ENCODE measurements at regions not wholly inside any gene's neighbourhood (a gene's known extent, or its start where the extent isn't known, plus 50 kb on each side); places are given as distances from the start of the nearest gene placed in this dataset.
A peak's percentile ranks its signal among the peaks of the same experiment; 100 is the strongest.
"Not testable (repeated sequence)": the region's sequence is repeated elsewhere in the genome, so short reads cannot be mapped to it uniquely, and the experiment has no call there.

- Mint-ChIP-seq H3K27ac (no peak overlapping the region), H3K4me3 (no peak overlapping the region), H3K36me3 (ENCODE audit: low read depth) (no peaks in the 10 kb centered on the region), H3K4me1 (ENCODE audit: low read depth) (no peaks in the 10 kb centered on the region), H3K9me3 (no peaks in the 10 kb centered on the region), H3K27me3 (peaks cover 2% of the 10 kb centered on the region)
- intact Hi-C loops (cut with micrococcal nuclease), result loop anchor here (10.0 kb wide), 1 partner anchor 327 kb away; no protein-coding TSS in a partner anchor
These were observed 468.8 kb upstream of the RUNX1 start for GRCh38 chr21:35517865-35518264.

DNA sequence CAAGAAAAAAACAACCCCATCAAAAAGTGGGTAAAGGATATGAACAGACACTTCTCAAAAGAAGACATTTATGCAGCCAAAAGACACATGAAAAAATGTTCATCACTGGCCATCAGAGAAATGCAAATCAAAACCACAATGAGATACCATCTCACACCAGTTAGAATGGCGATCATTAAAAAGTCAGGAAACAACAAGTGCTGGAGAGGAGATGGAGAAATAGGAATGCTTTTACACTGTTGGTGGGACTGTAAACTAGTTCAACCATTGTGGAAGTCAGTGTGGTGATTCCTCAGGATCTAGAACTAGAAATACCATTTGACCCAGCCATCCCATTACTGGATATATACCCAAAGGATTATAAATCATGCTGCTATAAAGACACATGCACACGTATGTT is 467.2 kb upstream of the RUNX1 start:
- not testable (repeated sequence) for H3K9me3 Mint-ChIP-seq; H3K36me3 Mint-ChIP-seq (ENCODE audit: low read depth); H3K4me3 Mint-ChIP-seq; H3K27me3 Mint-ChIP-seq; H3K4me1 Mint-ChIP-seq (ENCODE audit: low read depth); H3K27ac Mint-ChIP-seq
- intact Hi-C loops (cut with micrococcal nuclease), result loop anchor here (10.0 kb wide), 1 partner anchor 329 kb away; no protein-coding TSS in a partner anchor

GRCh38 chr21:35512346-35512745 is 463.2 kb upstream of the RUNX1 start:
- no peaks in the 10 kb centered on the region for H3K27me3 Mint-ChIP-seq
- peaks cover 32% of the 10 kb centered on the region for H3K4me1 Mint-ChIP-seq (ENCODE audit: low read depth)
- no peak overlapping the region for H3K4me3 Mint-ChIP-seq
- no peaks in the 10 kb centered on the region for H3K36me3 Mint-ChIP-seq (ENCODE audit: low read depth)
- H3K9me3 Mint-ChIP-seq, result no peaks in the 10 kb centered on the region
- intact Hi-C loops (cut with micrococcal nuclease), result loop anchor here (5.0 to 10.0 kb wide), 2 partner anchors 332 to 515 kb away; no protein-coding TSS in a partner anchor
- H3K27ac Mint-ChIP-seq, result no peak overlapping the region

- intact Hi-C loops (cut with micrococcal nuclease), result loop anchor here (5.0 to 10.0 kb wide), 2 partner anchors 333 to 516 kb away; no protein-coding TSS in a partner anchor
- H3K9me3 Mint-ChIP-seq, result no peaks in the 10 kb centered on the region
- H3K36me3 Mint-ChIP-seq (ENCODE audit: low read depth), result no peaks in the 10 kb centered on the region
- H3K27me3 Mint-ChIP-seq, result no peaks in the 10 kb centered on the region
- no peak overlapping the region for H3K27ac Mint-ChIP-seq
- no peak overlapping the region for H3K4me3 Mint-ChIP-seq
- peaks cover 38% of the 10 kb centered on the region for H3K4me1 Mint-ChIP-seq (ENCODE audit: low read depth)
These were observed 462.6 kb upstream of the RUNX1 start for GRCh38 chr21:35511696-35512162.

DNA sequence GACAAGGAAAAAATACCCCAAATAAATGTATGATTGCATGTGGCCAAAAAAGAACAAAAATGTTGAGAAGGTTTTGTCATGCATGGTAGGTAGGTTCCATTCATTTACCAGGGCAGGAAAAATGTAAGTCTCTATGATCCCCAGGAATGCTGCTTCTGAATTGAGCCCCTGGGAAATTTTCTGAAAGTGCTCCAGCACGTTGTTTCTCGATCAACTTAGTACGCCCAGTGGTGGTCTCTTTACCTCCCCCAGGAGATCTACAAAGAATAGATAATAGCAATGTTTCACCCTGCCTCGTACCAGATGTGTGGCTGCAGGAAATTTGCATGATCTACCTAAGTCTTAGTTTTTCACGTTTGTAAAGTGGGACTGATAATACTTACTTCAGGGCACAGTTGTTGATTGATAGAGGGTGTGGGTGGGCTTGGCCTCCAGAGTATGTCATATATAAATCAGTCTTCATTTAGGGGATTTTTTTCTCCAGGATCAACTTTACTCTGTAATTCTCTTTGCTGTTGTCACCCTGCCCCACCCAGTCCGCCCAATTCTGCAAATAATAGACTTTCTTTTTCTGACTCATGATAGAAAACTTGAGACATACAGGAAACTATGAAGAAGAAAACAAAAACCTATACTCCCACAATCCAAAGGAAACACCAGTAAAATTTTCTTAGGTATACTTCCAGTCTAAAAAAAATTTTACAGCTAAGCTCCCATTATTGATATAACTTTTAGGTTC is 462.0 kb upstream of the RUNX1 start:
- Mint-ChIP-seq H3K27ac (no peak overlapping the region), H3K36me3 (ENCODE audit: low read depth) (no peaks in the 10 kb centered on the region), H3K4me3 (no peak overlapping the region), H3K9me3 (no peaks in the 10 kb centered on the region), H3K27me3 (no peaks in the 10 kb centered on the region), H3K4me1 (ENCODE audit: low read depth) (peaks cover 44% of the 10 kb centered on the region)
- intact Hi-C loops (cut with micrococcal nuclease), result loop anchor here (5.0 to 10.0 kb wide), 2 partner anchors 334 to 516 kb away; no protein-coding TSS in a partner anchor

DNA sequence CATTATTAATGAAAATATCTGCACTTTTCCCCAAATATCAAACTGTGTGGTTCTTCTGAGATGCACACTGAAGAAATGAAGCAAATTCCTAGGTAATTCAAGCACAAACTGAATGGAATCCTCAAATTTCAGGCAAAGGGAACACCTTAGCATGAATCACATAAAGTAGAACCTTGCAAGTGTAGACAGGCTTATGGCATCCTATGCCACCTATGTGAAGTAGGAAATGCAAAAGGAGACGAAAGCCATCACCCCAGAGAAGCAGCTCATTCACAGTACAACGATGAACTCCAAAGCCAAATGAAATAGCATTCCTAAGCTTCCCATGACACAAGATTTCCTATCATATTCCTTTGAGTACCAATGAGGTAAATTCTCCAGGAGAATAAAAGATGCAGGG is 461.2 kb upstream of the RUNX1 start:
- H3K4me1 Mint-ChIP-seq (ENCODE audit: low read depth), result peaks cover 47% of the 10 kb centered on the region

GRCh38 chr21:35509001-35509704 is 460.1 kb upstream of the RUNX1 start:
- Mint-ChIP-seq H3K27me3 (no peaks in the 10 kb centered on the region), H3K4me3 (no peak overlapping the region), H3K36me3 (ENCODE audit: low read depth) (no peaks in the 10 kb centered on the region), H3K27ac (peak overlapping the region; percentile 78), H3K4me1 (ENCODE audit: low read depth) (peaks cover 57% of the 10 kb centered on the region), H3K9me3 (no peaks in the 10 kb centered on the region)
- intact Hi-C loops (cut with micrococcal nuclease), result loop anchor here (2.0 to 10.0 kb wide), 4 partner anchors 224 to 762 kb away; no protein-coding TSS in a partner anchor

More for the DNA sequence above, 461.2 kb upstream of the RUNX1 start:
- Mint-ChIP-seq H3K36me3 (ENCODE audit: low read depth) (no peaks in the 10 kb centered on the region), H3K27me3 (no peaks in the 10 kb centered on the region), H3K9me3 (no peaks in the 10 kb centered on the region), H3K27ac (no peak overlapping the region), H3K4me3 (no peak overlapping the region)
- intact Hi-C loops (cut with micrococcal nuclease), result loop anchor here (5.0 to 10.0 kb wide), 2 partner anchors 335 to 517 kb away; no protein-coding TSS in a partner anchor

DNA sequence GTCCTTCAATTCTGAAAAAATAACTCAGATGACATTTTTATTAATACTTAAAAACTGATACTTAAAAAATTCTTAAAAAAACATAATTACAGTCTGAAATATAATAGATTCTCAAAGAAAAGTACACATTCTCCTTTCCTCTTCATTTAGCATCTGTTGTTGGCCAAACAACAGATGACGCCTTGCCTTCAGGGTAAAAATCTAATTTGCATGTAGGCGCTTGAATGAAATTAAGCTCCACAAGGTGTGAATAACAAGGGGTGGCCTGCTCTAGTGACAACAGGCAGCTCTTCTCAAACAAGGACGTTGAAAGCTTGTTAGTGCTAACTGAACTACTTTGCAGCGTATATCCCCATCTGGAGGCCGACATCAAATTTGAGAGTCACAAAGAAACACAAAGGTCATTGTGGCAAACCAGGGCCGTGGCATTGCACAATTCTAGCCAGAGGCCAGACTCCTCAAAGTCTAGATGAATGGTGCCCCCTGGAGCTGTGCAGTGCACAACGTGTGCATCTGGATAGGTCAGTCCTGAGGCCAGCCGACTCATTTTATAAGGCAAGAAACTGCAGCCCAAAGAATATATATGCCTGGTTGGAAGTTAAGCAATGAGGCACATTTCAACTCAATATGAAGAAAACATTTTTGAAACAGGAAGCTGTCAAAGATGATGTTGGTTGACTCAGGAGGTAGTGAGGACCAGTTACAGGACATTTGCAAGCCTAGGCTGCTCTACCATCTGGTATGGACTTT is 459.2 kb upstream of the RUNX1 start:
- Mint-ChIP-seq H3K27ac (peak overlapping the region; percentile 78), H3K4me1 (ENCODE audit: low read depth) (peaks cover 65% of the 10 kb centered on the region), H3K4me3 (no peak overlapping the region), H3K36me3 (ENCODE audit: low read depth) (no peaks in the 10 kb centered on the region), H3K27me3 (no peaks in the 10 kb centered on the region), H3K9me3 (no peaks in the 10 kb centered on the region)
- intact Hi-C loops (cut with micrococcal nuclease), result loop anchor here (1.0 to 10.0 kb wide), 5 partner anchors 224 to 761 kb away; no protein-coding TSS in a partner anchor

GRCh38 chr21:35507181-35507759 is 458.2 kb upstream of the RUNX1 start:
- Mint-ChIP-seq H3K36me3 (ENCODE audit: low read depth) (no peaks in the 10 kb centered on the region), H3K27me3 (no peaks in the 10 kb centered on the region), H3K9me3 (no peaks in the 10 kb centered on the region), H3K27ac (peak overlapping the region; percentile 65), H3K4me3 (no peak overlapping the region), H3K4me1 (ENCODE audit: low read depth) (peaks cover 73% of the 10 kb centered on the region)
- intact Hi-C loops (cut with micrococcal nuclease), result loop anchor here (5.0 to 10.0 kb wide), 2 partner anchors 222 to 760 kb away; no protein-coding TSS in a partner anchor

DNA sequence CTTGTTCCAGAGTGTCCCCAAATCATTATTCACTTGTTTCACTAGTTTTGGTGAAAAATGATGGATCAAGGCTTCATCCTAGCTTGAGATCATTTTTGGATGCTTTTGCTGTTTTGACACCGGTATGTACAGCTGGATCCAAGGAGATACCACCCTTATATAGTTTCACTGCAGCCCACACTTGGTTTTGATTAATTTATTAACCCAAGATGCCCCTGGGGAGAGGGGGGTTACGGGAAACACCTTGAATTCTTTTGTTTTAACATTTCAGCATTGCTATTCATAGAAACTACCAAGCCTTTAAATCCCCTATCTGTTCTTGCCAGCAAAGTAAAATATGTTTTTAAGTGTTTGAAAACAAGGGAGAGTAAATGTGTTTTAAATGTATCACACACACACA is 457.7 kb upstream of the RUNX1 start:
- intact Hi-C loops (cut with micrococcal nuclease), result loop anchor here (5.0 to 10.0 kb wide), 2 partner anchors 222 to 759 kb away; no protein-coding TSS in a partner anchor
- H3K9me3 Mint-ChIP-seq, result no peaks in the 10 kb centered on the region
- H3K4me1 Mint-ChIP-seq (ENCODE audit: low read depth), result peaks cover 72% of the 10 kb centered on the region
- no peaks in the 10 kb centered on the region for H3K36me3 Mint-ChIP-seq (ENCODE audit: low read depth)
- peak overlapping the region; percentile 65 for H3K27ac Mint-ChIP-seq
- H3K27me3 Mint-ChIP-seq, result no peaks in the 10 kb centered on the region
- no peak overlapping the region for H3K4me3 Mint-ChIP-seq

DNA sequence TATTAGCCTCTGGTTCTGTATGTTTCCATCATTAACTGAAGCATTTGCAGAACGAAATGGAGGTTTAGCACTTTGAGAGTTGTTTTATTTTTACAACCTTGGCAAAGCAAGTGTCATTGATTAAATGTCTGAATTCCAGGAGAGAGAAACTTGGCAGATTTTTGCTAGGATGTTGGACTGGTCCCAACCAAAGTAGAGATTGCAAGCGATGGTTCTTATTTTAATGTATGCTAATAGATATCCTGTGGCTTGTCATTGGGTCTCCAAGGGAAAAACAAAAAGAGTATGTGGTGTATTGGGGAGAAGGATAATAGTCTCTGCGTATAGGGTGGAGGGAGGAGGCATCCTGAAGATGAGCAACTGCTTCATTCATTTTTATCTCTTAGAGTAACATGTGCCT is 457.2 kb upstream of the RUNX1 start:
- no peak overlapping the region for H3K4me3 Mint-ChIP-seq
- peak overlapping the region; percentile 19 for H3K27ac Mint-ChIP-seq
- H3K4me1 Mint-ChIP-seq (ENCODE audit: low read depth), result peaks cover 68% of the 10 kb centered on the region
- no peaks in the 10 kb centered on the region for H3K36me3 Mint-ChIP-seq (ENCODE audit: low read depth)
- no peaks in the 10 kb centered on the region for H3K9me3 Mint-ChIP-seq
- no peaks in the 10 kb centered on the region for H3K27me3 Mint-ChIP-seq
- intact Hi-C loops (cut with micrococcal nuclease), result loop anchor here (5.0 to 10.0 kb wide), 2 partner anchors 222 to 759 kb away; no protein-coding TSS in a partner anchor

- Mint-ChIP-seq H3K27me3 (no peaks in the 10 kb centered on the region), H3K4me1 (ENCODE audit: low read depth) (peaks cover 68% of the 10 kb centered on the region), H3K27ac (peak overlapping the region; percentile 82), H3K9me3 (peaks cover 10% of the 10 kb centered on the region), H3K4me3 (no peak overlapping the region), H3K36me3 (ENCODE audit: low read depth) (no peaks in the 10 kb centered on the region)
- intact Hi-C loops (cut with micrococcal nuclease), result loop anchor here (5.0 to 10.0 kb wide), 2 partner anchors 220 to 758 kb away; no protein-coding TSS in a partner anchor
These were observed 455.9 kb upstream of the RUNX1 start for GRCh38 chr21:35504951-35505466.

- Mint-ChIP-seq H3K9me3 (peaks cover 10% of the 10 kb centered on the region), H3K36me3 (ENCODE audit: low read depth) (no peaks in the 10 kb centered on the region), H3K27me3 (no peaks in the 10 kb centered on the region), H3K4me3 (no peak overlapping the region), H3K4me1 (ENCODE audit: low read depth) (peaks cover 65% of the 10 kb centered on the region), H3K27ac (peak overlapping the region; percentile 82)
- intact Hi-C loops (cut with micrococcal nuclease), result loop anchor here (10.0 kb wide), 1 partner anchor 219 kb away; no protein-coding TSS in a partner anchor
These were observed 455.2 kb upstream of the RUNX1 start for GRCh38 chr21:35504277-35504676.

All from dendritic cell treated with granulocyte-macrophage colony-stimulating factor and Interleukin-4, amounts not matched to agents 40 ng/mL and 50 ng/mL, for 4 days (primary cell).